ENCODE measurements at regions not wholly inside any gene's neighbourhood (a gene's known extent, or its start where the extent isn't known, plus 50 kb on each side); places are given as distances from the start of the nearest gene placed in this dataset.
A peak's percentile ranks its signal among the peaks of the same experiment; 100 is the strongest.
"Not testable (repeated sequence)": the region's sequence is repeated elsewhere in the genome, so short reads cannot be mapped to it uniquely, and the experiment has no call there.

DNA sequence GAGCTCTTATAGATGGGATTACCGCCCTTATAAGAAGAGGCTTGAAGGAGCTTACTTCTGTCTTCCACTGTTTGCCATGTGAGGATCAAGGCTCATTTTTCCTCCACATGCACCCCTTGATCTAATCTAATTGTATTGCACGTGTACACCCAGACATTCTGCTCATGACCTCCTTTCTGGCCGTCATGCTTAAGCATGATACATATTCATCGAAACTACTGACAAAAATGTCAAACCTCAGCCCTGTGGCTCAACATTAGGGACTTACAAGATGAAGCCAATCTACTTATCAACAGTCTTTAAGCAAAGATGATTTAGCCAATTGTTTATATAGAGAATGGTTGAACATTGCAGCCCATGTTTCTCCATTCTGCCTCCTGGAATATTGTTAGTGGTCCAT, 127.6 kb downstream of the XCL2 start:
- no peak for DNase-seq

DNA sequence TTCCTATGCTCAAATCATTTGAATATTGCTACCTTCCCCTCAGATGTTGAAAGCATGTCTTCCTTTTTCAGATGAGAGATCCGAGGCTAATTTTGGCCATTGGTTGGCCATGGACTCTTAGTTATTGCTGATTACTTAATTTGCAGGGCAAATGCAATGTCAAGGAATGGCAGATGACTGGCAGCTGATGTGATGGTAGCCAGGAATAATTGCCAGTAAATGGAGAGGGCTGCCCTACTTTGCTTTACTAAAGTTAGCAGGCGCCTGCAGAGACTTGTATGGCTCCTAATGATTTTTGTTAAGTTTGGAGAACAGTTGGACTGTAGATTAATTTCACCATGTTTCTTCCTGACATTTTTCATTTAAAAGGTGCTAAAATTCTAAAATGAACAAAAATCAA, 128.9 kb downstream of the XCL2 start:
- no peak for DNase-seq

DNA sequence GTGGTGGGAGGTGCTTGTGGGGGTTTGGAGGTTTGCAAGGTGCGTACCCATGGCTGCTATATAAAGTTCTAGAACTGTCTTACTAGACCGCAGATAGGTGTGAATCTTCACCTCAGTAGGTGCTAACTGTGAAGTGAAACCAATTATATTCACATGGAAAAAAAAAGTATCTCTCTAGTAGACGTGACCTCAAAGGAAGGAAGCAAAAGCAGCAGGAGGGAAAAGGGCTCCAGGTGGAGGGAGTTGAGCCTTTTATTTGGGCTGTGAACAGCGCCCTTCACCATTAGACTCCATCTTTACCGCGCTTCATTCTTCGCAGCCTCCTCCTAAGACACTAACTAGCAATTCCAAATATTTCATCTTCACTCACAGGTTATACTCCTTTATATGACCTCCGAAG, 129.8 kb downstream of the TBX19 start:
- no peak for DNase-seq

DNA sequence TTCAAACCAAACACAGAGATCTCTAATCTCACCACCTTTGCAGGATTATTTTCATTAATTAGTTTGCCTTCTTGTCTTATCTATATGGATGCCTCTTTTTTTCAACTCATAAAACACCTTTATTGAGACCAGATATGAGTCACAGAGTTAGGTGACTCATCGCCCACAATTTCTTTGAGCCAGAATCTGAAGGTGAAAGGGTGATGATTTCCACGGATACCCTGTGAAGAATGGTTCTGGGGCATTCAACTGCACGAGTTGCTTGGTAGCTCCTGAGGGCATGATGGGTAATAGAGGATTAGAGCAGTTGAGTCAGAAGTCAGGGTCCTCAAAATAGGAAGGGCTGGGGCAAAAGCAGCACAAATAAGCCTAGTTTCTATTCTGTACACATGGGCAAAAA, 128.2 kb downstream of the TBX19 start:
- no peak for DNase-seq

DNA sequence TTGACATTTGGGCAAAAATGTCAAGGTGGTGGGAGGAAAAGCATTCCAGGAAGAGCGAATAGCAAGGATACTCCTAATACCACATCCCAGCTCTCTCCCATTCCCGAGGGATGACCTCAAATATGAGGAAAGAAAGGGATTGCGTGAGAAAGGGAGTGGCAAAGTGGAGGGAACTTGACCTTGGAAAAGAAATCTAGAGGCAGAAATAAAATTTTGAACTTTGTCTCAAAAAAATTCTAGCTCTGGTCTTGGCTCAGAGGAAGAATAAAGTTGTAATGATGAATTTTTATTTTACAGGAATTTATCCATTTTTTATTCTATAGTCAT, 127.8 kb downstream of the TBX19 start:
- DNase-seq: no peak

DNA sequence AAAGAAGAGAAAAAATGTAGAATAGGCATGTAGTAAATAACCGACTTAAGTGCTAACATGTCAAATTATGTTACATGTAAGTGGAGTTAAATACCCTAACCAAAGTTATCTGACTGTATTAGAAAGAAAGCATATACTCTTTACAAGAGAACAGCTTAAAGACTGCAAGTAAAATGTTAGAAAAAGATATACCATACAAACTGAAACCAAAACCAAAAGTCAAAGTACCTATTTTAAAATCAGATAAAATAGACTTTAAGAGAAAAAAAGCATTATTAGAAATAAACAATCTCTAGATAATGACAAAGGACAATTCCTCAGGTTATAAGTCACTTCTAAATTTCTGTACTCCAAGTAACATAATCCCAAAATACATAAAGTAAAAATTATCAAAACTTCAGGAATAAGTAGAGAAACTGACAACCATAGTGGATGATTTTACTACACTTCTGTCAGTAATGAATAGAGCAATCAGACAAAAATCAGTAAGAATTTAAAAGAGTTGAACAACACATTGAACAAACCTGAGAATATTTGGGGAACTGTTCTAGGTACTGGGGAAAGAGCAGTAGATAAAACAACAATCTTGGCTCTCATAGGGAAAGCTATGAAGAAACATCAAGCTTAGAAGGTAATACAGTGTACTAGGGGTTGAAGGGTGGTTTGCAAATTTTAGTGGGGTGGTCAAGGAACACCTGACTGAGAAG, 127.3 kb downstream of the TBX19 start:
- no peak for DNase-seq

DNA sequence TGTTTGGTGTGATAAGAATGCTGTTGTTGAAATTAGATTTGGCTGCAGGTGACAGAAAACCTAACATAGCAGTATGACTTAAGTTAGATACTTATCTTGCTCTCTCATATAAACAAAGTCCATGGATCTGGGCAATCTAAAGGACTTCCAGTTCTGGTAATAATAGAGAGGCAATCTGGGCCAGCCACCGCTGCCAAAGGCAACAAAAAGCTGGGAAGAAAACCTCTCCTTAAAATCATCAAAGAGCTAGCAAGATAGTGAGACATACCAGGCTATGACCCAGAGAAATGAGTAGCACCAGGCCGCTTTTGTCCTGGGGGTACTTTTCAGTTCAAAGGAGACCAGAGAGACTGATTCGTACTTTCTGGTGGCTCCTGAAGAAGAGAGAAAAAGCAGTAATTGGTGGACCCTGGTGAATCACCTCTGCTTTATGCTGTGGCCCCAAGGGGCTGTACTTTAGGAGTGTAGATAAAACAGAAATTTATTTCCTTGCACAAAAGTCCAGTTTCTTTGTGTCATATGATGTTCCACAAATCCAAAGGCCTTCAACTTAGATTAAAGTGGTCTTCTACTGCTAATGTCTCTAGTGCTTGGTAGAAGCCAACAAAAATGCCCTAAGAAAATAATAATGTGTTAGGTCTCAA, 125.4 kb downstream of the TBX19 start:
- no peak for DNase-seq

DNA sequence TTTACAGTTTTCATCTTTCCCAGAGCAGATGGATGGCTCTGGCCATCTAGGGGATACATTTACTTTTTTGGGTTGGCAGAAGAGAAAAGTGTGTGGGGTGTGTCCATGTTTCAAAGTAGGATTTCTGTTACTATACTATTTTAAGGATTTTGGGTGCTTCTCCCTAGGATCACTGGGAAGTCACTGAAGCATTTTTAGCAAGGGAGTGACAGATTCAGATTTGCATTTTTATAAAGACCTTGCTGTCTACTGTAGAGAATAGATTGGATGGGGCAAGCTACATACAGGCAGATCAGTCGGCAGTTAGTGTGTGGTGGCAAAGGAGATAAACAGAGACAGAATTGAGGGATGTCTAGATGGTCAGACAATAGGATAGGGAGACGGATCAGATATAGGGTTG, 122.5 kb downstream of the TBX19 start:
- DNase-seq: no peak

DNA sequence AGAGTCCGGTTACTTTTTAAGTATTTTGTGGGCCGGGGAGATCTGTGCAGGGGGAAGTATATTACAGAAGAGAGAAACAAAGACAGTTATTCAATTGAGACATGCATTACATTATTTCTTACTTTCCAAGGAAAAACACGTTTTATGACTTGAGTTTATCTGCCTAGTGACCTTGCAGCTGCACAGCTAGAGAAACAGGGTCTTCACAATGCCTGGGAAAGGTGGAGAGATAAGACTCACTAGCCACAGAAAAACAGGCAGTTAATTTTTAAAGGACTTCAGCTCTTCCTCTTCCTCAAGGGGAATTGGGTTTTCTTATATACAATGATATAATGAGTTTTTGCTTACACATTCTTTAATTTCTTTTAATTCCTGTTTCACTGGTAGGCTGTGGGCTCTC, 121.8 kb downstream of the TBX19 start:
- not testable (repeated sequence) for DNase-seq

DNA sequence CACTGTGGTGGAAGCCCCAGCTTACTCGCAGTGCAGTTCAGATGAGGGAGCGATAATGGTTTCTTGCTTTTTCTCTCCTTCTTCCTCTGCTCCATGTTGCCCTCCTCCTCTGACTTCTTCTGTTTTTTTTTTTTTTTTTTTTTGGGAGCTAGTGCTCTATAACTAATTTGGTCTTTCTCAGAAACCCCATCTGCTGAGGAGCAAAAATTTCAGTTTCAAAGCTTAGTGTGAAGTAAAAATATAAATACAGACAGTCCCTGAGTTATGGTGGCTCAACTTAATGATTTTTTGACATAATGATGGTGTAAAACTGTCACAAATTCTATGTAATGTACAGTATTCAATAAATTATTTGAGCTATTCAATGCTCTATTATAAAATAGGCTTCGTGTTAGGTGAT, 120.7 kb downstream of the TBX19 start:
- no peak for DNase-seq

DNA sequence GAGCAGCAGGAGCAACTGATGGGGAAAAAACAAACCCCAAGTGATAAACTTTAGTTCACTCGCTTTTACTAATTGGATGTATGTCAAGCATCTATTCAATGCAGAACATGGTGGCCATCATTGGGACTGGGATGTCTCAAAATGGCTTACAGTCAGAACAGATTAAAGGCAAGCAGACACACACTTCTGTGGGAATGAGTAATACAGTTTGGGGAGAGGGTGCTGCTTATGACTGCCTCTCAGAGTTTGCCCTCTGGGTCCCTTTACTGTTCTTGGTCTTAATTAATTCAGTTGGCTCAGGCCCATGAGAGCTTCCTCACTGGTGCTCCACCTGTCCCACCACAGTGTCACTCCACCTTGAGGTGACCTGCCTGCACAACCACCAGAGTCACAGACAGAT, 119.5 kb downstream of the TBX19 start:
- DNase-seq: no peak

DNA sequence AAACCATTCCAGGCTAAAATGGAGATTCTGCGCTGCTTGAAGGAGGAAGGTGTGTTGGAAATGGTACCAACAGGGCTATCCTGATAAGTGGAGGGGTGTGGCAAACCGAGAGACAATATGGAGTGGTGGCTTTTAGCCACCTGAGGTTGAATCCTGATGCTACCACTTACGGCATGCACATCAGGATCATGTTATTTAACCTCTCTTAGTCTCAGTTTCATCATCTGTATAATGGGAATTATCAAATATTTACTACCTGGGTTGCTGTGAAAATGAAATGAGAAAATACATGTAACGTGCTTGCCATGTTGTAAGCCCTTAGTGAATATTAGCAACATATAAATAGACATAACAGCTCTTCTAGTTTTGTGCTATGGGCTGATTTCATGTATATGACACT, 117.1 kb downstream of the TBX19 start:
- no peak for DNase-seq

DNA sequence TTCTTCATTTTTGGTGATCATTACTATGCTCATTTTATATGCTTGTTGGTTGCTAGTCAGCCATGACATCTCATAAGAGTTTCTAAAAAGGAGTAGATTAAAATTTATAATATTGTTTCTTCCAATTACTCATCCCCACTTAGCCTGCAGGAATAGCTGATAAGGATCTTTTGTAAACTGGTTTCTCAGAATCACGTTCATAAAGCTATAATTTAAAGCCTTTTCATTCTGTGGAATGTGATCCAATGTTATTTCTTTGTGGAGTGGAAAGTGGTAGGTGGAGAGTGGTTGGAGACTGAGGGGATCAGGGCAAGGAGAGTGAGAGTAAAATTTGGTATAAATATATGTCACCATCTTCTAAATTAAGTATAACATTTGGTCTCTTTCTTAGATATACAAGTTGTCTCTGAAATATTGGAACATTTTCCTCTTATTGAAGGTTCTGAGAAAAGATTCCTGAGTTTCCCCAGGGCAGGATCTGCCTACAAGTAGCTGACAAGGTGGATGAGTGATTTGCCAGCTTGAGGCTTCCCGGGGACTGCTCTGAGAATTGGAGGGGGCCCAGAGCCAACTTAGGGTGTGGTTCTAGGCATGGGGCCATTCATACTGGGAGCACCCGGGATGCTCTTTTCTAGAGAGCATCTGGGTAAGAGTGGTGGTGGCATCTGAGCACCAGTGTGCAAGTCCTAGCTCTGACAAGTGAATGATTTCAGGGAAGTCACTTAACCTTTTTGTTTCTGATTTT, 116.4 kb downstream of the TBX19 start:
- DNase-seq: no peak

DNA sequence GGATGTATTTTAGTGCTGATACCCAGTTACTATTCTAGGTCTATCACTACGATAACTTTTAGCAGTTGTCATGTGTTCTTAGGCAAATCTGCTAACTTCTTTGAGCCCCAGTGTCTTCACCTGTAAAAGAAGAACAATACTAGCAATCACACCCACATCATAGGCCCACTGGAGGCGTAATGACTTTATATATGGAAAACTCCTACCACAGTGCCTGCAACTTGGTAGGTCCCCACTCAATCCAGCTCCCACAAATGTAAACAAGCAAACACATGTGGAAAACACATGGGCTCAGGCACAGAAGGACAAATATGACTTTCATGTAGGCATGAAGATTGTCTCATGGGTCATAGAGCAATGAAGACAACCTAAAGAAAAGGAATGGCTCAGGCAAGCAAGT, 115.8 kb downstream of the TBX19 start:
- DNase-seq: no peak

DNA sequence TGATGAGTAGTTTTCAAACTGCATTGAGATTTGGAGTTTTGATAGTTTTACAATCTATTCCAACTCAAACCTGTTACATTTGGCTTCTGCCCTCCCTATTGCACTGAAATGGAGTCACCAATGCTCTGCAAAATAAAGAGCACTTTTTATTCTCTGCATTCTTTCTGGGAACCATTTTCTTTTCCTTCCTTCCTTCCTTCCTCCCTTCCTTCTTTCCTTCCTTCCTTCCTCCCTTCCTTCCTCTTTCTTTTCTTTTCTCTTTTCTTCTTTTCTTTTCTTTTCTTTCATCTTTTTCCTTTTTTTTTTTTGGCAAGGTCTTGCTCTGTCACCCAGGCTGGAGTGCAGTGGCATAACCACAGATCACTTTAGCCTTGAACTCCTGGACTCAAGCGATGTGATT, 114.2 kb downstream of the TBX19 start:
- no peak for DNase-seq

DNA sequence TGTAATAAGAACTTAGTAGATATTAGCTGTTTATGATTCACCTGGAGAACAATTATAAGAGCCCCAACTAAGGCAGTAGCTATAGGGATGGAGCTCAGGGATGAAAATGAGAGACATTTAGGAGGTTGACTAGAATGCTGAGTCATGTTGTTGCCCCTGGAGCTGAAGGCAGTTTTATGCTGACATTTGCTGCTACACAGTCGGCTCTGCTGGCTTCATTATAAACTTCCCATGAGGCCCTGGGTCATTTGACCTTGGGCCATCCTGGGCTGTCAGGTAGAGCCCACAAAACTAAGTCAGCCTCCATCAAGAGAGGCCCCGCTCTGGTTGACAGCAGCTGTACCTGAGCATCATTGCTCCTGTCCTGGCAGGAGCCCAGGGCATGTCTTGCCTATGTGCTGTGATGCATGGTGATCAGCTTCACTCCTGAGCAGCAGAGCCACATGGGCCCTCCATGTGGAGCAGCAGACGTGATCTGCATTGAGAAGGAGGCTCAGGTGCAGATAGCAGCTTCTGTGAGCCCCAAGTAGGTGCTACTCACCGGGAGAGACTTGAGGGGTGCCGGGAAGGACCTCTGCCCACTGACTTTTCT, 112.4 kb downstream of the TBX19 start:
- no peak for DNase-seq

DNA sequence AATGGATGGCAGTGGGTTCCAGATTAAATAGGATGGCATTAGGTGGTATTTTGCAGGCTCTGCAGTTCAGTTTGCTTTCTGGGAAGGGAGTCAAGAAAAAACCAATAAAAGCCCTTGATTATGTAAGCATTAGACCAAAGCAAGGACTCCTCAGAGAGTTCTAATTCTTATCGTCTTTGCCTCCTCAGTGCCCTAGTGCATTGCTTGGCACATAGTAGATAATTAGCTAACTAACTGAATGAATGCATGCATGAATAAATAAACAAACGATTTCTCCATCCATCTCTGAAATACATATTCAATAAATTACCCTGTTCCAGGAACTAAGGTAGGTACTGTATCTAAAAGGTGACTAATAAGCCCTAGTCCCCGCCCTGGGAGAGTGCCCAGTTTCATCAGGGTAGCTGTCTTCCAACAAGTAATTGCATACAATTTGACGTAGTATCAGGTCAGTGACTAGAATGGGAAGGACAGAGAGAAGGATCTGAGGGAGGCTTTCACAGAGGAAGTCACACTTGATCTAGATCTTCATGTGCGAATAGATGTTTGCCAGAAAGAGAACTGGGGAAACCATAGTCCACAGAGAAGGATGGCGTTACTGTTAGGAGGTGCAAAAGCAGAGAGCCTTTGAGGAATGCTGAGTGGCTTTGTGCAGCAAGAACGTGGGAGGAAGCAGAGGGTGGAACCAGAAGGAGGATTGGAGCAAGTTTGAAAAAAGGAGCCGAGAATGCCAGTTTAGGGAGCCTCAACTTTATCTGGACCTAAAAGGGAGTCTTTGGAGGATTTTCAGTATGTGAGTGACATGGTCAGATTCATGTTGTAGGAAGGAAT, 111.4 kb downstream of the TBX19 start:
- peak; percentile 76 for DNase-seq

DNA sequence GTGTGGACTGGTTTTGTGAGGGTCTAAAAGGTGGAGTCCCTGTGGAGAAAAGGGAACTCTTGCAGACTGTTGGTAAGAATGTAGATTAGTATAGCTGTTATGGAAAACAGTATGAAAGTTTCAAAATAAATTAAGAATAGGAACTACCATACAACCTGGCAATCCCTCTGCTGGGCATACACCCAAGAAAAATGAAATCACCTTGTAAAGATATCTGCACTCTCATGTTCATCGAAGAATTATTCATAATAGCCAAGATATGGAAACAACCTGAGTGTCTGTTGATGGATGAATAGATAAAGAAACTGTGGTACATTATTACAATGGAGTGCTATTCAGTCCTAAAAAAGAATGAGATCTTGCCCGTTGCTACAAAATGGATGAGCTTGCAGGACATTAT, 109.6 kb downstream of the TBX19 start:
- DNase-seq: no peak

DNA sequence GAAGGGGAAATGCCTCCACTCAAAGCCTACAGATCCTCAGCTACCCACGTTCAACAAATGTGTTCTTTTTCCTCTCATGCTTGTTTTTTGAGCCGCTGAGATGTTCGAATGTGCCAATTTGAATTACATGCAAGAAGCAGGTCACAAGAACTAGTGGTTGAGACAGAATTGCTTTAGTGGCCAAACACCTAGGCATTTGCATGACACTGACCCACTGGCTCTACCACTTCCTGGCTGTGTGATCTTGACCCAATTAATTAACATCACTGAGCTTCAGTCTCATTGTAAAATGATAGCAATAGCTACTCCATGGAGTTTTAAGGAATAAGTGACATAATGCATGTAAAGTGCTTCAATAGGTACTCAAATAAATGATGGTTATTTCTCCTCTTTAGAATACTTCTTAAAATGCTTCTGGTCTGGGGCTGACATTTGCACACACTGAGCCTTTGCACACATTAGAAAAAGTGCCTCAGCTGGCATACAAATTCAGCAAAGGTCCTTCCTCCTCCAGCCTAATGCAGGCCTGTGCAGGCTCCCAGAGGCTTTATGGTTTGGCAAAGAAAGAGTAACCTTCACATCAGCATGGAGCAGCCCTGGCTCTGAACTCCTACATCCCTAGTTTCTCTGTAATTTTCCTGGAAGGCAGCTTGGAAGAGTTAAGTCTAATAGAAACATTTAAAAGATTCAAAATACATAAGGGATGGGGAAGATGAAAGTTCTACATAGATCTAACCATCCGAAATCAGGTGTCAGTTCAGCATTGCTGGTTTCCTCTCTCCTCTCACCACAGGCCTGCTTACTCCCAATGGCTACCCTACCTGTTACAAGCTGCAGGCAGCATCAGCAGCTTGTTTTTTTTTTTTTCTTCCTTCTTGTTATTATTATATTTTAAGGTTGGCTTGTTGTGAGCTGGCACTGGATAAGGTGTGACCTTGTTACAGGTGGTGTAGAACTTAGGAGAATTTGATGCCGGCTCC, 107.4 kb downstream of the TBX19 start:
- DNase-seq: no peak

DNA sequence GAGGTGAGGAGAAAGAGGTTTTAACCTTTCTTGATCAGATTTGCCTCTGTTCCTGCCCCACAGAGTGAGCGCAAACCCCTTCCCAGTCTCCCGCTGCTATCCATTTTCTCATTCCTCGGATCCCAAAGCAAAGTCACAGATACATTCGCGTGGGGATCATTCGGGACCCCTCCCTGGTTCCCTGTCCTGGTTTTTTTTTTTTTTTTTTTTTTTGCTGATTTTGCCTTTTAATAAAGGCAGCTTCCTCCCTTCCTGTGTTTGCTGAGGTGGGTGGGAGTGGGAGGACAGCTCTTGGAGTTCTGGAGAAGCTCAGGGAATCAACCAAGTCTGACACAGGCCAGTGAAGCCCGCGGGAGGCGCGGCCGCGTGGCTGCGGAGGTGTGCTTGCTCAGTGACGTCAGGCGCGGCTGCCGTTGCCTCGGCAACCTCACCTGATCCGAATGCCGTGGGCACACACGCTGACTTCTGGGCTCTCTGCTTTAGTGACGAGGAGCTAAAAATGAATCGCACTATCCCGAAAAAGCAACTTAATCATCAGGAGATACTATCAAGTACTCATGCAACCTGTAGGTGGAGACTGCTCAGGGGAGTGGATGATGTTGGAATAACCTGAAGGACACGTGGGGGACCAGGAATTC, 106.4 kb downstream of the TBX19 start:
- peak; percentile 72 for DNase-seq

DNA sequence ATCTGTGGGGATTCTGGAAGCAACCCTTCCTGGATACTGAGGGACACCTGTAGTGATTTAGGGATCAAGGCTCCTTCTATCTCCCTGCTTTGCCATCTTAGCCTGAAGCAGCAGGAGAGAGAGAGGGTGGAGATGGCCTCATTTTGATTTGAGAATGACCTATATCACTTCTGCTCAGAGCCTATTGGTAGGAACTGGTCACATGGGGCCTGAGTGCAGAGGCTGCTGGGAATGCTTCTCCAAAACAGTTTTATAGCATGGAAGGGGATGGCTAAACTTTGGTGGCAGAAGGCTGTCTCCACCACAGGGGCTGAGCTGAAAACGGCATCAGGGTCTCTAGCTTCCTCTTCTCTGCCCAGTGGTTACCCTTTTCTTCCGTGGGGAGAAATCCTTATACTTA, 105.8 kb downstream of the TBX19 start:
- DNase-seq: no peak
